Cortex of kidney (tissue), 1 donor: ENCODE measurements at regions not wholly inside any gene's neighbourhood (a gene's known extent, or its start where the extent isn't known, plus 50 kb on each side); places are given as distances from the start of the nearest gene placed in this dataset.
"Not testable (repeated sequence)": the region's sequence is repeated elsewhere in the genome, so short reads cannot be mapped to it uniquely, and the experiment has no call there.

ENCODE experiments used
- DNase-seq: peaks from one replicate; lab custom pipeline; 2025; lab: John Stamatoyannopoulos, UW

DNA sequence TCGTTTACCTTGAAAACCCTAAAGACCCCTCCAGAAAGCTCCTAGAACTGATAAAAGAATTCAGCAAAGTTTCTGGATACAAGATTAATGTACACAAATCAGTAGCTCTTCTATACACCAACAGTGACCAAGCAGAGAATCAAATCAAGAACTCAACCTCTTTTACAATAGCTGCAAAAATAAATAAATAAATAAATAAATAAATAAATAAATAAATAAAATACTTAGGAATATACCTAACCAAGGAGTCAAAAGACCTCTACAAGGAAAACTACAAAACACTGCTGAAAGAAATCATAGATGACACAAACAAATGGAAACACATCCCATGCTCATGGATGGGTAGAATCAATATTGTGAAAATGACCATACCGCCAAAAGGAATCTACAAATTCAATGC, 186.8 kb upstream of the EOLA2 start:
- DNase-seq: not testable (repeated sequence)

DNA sequence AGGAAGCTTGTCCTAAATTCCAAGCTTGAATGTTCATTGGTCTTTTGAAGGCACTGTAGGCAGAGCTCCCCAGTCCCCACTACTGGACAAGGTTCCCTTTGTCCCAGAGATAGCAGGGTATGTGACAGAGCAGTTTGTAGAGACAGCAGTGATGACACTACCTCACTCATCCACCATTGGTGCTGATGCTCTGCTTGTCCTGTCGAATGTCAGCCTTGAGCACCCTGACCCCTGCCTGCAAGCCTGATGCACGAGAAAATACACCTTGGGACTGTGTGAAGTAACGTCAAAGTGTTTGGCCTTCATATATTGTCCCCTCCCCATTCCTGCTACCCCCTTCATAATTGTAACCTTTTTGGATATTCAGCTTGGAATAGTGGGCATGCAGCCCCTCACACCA, 188.9 kb upstream of the EOLA2 start:
- DNase-seq: no peak

GRCh38 chrX:150143721-150144440, 205.6 kb upstream of the EOLA2 start:
- no peak for DNase-seq

- no peak for DNase-seq
These were observed 208.1 kb upstream of the EOLA2 start for GRCh38 chrX:150146271-150146896.

GRCh38 chrX:150148749-150149672, 210.7 kb upstream of the EOLA2 start:
- DNase-seq: no peak

- DNase-seq: no peak
These were observed 211.9 kb upstream of the EOLA2 start for GRCh38 chrX:150150076-150150779.

DNA sequence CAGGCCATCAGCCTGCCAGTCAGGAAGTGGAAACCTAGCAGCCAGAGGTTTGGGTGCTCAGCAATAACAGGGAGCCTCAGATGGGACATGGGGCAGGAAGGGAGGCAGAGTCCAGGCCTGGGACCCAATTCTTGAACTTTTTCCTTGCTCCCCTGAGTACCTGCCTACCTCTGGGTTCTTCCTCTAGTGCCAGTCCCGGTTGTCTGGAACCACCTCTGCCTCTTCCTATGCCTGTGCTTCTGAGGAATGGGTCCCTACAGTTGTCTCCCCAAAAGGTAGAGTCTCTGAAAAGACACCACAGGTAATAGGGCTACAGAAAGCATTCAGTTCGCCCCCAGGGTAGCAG, 212.4 kb upstream of the MAMLD1 start:
- no peak for DNase-seq

DNA sequence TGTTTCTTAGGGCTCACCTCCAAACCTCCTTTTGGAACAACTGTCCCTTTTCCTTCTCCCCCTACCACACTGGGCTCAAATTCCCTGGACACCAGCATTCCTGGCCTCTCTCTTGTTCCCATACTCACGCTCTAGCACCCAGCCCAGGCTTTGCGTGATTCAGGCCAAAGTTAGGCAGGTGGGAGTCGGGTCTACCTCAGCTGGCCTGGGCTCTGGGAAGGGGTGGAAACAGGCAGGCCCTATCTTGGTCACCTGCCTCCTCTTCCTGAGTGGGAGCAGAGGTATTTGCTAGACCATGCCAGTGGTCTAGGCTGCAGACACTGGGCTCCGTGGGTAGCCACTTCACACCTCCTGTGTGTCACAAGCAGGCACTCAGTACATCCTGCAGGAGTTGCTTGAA, 211.1 kb upstream of the MAMLD1 start:
- no peak for DNase-seq

- no peak for DNase-seq
These were observed 210.6 kb upstream of the MAMLD1 start for GRCh38 chrX:150152546-150152945.

- DNase-seq: no peak
These were observed 207.6 kb upstream of the MAMLD1 start for GRCh38 chrX:150155436-150156035.

DNA sequence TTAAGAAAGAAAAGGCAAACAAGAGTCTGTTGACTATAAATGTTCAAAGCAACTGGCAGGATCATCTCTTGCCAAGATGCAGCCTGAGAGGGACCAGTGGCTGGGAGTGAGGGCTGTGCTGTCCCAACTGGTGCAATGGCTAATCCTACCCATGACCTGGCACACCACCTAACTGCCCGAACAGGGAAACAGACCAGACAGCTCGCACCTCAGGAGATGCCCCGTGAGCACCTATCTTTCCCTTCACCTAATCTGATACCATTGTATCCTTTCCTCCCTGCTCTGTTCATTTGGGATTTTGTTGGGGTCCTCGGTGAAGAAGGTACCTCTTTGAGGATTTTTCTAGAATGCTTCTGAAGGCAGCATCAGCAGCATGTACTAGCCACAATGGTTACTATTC, 206.5 kb upstream of the MAMLD1 start:
- no peak for DNase-seq

- DNase-seq: no peak
These were observed 205.8 kb upstream of the MAMLD1 start for GRCh38 chrX:150157291-150157690.

DNA sequence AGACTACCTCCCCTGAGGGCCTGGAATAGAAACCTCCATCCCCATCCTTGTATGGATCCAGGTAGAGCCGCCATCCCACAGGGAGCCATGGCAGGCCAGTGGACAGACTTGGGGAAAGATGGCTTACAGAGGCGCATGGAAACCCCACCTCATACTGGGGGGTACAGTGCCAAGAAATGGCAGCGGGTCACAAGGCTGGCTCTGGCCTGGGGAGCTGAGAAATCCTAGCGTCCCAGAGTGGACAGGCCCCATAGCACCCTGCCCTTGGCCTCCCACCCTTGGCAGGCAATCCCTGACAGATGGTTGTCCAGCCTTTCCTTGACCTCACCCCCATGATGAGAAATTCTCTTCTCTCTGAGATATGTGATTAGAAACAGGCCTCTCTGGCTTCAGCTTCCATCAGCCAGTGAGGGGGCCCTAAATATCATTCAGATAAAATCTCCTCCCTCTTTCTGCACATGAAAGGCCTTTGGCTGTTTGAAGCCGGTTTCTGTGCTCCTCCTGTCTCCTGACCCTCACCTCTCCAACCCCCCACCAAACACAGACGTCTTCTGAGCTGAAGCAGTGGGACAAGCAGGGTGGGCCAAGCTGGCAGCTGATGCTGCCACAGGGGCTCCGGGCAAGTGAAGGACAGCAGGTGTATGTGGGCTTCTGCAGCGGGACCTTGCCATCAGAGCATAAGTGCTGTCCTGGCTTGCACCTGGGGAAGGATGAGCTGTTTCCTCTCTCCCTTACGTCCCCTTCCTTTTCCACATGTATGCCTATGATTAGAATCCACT, 204.4 kb upstream of the MAMLD1 start:
- no peak for DNase-seq

GRCh38 chrX:150159537-150159936, 203.6 kb upstream of the MAMLD1 start:
- no peak for DNase-seq

GRCh38 chrX:150160656-150161055, 202.5 kb upstream of the MAMLD1 start:
- DNase-seq: no peak

GRCh38 chrX:150161193-150161592, 201.9 kb upstream of the MAMLD1 start:
- DNase-seq: no peak

GRCh38 chrX:150162141-150162540, 201.0 kb upstream of the MAMLD1 start:
- no peak for DNase-seq

GRCh38 chrX:150163221-150163930, 199.7 kb upstream of the MAMLD1 start:
- no peak for DNase-seq

DNA sequence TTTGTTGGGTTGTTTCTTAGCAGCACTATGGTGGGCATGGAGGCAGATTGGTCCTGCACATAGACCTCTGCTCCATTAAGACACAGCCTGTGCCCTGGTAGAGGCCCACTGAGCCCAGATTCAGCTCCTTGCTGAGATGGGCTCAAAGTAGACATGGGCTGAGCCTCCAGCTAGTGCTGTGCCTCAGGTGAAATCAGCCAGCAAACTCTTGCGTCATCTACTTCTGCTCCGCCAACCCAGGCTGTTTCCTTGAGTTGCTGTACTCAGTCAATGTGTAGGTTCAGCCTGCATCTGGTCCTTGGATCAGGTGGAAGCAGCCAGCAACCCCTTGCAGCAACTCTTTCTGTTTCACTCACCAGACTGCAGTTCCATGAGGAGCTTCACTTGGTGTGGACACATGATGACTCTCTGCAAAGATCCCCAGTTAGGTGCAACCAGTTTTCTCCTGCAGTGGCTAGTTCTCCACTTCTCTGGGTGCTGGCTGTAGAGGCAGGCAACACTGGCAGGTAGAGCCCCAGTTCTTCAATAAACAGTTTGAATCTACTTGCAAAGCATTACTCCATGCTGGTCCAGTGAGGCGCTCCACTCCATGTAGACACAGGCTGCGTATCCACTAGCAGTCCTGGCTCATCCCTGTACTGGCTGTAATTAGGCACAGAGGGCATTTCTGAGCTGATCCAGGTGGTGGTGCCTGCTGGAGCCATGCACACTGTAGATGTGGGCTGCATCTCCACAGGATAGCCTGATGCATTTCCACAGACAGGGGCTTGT, 199.0 kb upstream of the MAMLD1 start:
- DNase-seq: no peak
